ACHN (cell line): ENCODE measurements at regions not wholly inside any gene's neighbourhood (a gene's known extent, or its start where the extent isn't known, plus 50 kb on each side); places are given as distances from the start of the nearest gene placed in this dataset.

Experiments used
- DNase-seq: peaks from one replicate; pipeline ENCODE4 v3.0.0-alpha.2; 2015
- in situ Hi-C: cut with HindIII; loops from 2 replicates; pipeline ENCODE4 v1.10.0; 2017; ENCODE audit warnings: low sequenced_read_pairs, low pct_ligation_motif_present, low pct_unique_long_range_greater_than_20kb

DNA sequence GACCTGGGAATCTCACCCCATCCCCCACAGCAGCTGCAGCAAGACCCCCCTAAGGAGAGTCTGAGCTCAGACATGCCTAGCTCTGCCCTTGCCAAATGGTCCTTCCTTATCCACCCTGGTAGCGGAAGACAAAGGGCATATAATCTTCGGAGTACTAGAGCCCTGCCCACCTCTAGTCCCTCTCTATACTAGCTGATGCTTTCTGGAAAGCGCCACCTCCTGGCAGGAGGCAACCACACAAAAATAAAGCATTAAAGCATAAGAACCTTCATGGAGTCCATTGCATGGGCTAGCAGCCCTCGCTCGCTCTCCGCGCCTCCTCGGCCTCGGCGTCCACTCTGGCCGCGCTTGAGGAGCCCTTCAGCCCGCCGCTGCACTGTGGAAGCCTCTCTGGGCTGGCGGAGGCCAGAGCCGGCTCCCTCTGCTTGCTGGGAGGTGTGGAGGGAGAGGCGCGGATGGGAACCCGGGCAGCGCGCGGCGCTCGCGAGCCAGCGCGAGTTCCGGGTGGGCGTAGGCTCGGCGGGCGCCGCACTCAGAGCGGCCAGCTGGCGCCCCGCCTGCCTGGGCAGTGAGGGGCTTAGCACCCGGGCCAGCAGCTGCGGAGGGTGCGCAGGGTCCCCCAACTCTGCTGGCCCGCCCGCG, 941.2 kb downstream of the SUCLG1 start:
- in situ Hi-C loops = no loop called here
- DNase-seq = no peak

DNA sequence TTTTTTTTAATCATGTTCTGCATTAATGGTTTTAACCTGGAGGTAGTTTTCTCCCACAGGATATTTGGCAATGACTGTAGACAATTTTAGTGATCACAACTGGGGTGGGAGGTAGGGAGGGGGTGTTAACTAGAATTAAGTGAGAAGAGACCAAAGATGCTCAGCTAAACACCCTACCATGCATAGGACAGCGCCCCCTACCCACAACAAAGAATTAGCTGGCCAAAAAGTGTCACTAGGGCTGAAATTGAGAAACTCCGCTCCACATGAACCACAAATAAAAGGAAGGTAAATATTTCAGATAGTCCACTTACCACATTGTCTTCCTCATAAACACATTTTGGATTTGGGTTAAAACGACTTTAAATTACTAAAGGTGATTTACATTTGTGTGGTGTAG, 942.6 kb downstream of the SUCLG1 start:
- DNase-seq = no peak
- in situ Hi-C loops = no loop called here

DNA sequence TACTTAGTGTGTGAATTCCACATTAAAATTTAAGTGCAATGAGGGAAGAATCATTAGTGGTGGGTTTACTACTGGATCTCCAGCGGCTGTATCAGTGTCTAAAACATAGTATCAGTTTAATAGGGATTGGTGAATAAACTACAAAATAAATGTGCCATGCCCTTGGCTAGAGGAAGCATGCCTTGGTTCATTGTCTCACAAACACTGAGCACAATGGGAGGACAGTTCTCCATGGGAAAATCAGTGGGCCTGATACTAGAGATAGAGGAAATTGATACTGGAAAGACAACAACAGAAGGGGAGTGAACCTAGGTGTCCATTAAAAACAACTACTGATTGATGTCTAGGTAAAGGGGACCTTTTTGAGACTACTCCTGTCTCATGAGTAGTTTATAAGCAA, 971.6 kb downstream of the SUCLG1 start:
- in situ Hi-C loops = no loop called here
- no peak for DNase-seq

DNA sequence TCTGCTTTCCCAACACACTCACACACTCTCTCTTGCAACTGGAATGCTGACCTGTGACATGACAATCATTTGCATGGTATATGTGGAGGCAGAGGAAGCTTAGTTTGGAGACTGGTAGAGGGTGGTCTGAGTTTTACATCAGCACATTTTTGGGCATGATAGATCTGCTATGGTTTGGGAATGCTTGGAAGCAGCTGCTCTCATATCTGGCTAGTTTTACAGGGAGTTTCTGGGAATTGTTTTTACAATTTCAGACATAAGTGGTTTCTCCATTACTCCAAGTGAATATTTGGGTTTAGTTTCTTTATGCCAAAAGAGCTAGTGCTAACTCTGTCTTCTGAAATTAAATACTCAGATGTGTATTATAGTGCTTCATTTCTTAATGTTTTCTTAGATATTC, 977.6 kb downstream of the SUCLG1 start:
- in situ Hi-C loops = no loop called here
- no peak for DNase-seq

DNA sequence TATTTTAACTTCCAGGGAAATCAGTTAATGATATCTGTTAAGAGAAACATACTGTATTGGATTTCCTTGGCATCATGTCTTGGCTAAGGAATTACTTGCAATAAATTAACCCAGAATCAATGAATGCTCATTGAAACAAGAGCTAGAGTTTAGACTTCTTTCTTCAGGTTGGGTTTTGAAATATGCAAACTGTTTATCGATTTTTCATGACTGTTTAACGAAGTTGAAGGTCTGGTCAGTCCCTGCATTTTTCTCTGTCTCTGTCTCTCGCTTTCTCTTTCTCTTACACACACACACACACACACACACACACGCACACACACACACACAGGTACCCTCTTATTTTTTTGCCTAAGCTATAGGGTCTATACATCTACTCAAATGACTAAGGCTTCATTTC, 981.0 kb downstream of the SUCLG1 start:
- in situ Hi-C loops = no loop called here

DNA sequence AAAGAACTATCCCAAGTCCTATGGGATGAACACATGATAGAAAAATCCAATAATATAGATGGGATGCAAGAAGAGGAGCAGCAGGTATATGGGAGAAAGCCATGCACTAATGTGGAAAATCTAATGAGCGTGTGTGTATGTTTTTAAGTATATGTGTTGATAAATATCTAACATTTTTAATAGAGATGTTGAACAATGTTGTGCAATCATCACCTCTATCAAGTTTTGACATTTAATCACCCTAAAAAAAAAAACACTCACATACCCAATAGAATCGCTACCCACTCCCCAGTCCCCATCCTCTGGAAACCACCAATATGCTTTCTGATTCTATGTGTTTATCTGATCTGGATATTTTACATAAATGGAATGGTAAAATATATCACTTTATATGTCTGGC, 983.7 kb downstream of the SUCLG1 start:
- in situ Hi-C loops = no loop called here
- no peak for DNase-seq

More for the DNA sequence above, 981.0 kb downstream of the SUCLG1 start:
- DNase-seq = no peak

DNA sequence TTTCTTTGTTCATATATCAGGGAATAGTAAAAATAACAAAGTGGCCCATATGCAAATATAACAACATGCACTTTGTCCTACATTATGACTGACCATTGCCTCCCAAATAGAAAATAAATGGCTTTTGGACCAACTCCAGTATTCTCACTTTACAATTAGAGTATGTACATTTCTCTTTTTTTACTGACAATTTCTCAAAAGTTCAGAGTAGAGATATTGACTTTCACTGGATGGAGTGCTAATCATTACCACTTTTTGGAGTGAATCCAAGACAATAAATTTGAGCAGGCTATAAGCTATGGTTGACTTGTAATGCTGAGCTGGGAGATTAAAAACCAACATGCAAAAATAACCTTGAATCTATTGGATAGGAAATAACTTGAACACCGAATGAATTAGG, 987.4 kb downstream of the SUCLG1 start:
- in situ Hi-C loops = no loop called here
- DNase-seq = no peak

DNA sequence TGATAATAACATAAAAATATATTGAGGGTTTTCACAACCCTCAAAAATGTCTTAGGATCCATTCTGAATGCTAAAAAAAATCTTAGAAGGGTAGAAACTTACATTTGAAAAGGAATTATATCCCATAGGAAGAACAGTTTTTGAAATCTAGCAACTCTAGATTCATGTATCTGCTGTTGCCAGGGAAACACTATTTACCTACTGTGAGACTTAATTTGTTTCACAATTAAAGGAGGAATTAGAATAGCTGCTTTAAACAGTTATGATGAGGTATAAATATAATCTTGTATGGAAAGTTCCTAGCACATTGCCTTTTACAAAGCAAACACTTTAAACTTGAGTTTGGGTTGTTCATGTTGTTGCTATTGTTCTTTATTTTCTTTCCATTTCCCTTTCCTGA, 988.2 kb downstream of the SUCLG1 start:
- in situ Hi-C loops = no loop called here
- no peak for DNase-seq

DNA sequence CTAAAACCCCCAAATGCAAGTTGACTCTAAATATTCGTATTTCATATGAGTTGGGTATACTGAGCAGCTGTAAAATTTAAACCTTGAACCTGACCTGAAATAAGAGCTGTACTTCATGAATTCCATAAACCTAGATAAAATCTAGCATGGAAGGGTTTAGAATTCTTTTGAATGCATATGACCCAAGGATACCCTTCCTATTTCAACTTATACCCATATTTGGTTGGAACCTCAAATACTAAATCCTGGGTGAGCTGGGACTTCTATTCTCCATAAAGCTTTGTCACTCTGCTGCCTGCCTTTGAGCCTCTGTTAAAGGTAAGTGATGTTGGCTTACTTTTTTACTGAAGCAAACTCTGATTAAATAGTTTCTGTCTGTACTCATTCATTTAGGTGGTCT, 994.6 kb downstream of the SUCLG1 start:
- no peak for DNase-seq
- in situ Hi-C loops = no loop called here

DNA sequence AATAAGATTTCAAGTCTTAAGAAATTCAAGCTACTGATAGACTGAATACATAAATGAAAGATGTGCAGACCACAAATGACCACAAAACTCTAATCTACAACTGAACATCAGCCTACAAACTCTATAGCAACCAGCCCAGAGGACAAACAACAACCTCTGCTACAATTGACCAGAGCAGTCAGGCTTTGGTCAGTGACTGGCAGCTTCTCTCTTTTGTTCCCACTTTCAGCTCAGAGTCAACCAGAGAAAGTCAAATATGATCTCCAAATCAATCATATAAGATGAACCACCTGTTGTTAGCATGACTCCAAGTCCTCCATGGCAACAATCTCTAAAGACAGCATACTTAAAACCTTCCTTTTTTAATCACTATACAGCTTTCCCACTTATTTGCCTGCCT, 996.2 kb downstream of the SUCLG1 start:
- in situ Hi-C loops = no loop called here
- no peak for DNase-seq

DNA sequence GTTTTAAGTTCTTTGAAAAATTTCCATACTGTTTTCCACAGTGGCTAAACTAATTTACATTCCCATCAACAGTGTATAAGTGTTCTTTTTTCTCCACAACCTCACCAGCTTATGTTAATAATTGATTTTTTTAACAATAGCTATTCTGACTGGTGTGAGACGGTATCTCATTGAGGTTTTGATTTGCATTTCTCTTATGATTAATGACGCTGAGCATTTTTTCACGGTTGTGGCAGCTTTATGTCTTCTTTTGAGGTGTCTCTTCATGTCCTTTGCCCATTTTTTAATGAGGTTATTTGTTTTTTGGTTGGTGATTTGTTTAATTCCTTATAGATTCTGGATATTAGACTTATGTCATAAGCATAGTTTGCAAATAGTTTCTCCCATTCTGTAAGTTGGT, 997.9 kb downstream of the SUCLG1 start:
- no peak for DNase-seq
- in situ Hi-C loops = no loop called here

DNA sequence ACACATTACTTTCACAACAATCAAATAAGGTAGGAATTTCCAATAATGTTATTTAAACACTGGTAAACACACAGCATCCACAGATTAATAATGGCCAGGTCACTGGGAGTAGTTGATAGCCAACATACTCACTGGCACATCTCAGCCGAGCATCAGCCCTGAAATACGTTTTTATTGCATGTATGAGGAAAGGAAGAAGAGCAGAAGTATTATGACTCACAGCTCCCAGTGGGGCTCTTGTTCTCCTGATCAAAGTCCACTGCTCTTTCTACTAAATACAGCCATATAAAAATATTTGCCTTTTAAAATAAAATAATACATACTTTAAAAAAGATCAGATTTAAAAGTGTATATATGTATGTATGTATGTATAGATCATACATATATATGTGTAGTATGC, 999.6 kb downstream of the SUCLG1 start:
- in situ Hi-C loops = no loop called here
- no peak for DNase-seq

DNA sequence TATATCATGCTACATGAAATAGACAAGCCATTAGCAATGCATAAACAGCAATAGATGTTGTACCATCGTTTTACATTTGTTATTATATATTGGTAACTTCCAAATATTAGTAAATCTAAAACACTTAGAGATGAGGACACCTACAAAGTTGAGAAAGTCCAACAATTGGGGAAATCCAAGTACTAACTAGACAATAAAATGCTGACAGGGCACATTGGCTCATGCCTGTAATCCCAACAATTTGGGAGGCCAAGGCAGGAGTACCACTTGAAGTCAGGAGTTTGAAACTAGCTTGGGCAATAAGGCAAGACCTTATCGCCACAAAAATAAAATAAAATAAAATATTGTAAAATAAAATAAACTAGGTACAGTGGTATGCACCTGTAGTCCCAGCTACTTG, 1023.1 kb downstream of the SUCLG1 start:
- in situ Hi-C loops = no loop called here
- no peak for DNase-seq

DNA sequence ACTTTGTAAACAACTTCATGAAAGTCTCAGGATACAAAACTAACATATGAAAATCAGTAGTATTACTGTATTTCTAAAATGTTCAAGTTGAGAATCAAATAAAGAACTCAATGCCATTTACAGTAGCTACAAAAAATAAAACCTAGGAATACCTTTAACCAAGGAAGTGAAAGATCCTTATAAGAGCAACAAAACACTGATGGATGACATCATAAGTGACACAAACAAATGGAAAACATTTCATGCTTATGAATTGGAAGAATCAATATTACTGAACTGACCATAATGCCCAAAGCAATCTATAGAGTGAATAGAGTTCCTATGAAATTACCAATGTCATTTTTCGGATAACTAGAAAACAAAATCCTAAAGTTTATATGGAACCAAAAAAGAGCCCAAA, 1038.1 kb downstream of the SUCLG1 start:
- in situ Hi-C loops = no loop called here
- DNase-seq = no peak

DNA sequence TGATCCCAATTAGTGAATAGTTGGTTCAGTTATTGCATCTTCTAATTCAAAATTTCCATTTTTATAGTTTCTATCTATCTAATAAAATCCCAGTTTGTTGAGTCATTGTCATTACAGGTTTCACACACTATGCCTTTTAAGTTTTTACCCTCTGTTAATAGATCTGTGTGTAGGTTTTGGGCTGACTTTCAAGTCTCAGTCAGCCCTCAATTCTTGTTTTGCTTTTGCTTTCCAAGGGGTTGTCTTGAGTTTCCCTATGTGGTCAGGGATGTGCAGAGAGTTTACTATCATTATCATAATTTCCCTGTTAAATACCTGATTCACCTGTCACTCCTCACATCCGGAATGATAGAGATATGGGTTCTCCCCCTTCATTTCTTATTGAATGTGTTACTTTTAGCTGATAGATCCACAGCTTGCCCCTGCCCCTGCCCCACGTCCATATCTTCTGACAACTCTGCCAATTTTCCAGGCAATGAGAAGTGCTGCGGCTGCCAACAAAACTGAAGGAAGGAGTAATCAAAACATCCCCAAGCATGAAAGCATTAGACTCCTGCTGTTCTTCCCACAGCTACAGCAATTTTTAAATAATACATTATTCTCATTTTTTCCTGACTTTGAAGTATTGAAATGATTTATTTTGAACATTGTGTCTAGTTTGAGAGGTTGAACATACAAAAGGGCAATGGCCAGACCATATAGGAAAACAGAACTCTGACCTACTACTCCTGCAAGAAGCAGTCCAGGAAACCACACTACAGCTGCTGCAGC, 1064.8 kb downstream of the SUCLG1 start:
- DNase-seq = no peak
- in situ Hi-C loops = no loop called here

DNA sequence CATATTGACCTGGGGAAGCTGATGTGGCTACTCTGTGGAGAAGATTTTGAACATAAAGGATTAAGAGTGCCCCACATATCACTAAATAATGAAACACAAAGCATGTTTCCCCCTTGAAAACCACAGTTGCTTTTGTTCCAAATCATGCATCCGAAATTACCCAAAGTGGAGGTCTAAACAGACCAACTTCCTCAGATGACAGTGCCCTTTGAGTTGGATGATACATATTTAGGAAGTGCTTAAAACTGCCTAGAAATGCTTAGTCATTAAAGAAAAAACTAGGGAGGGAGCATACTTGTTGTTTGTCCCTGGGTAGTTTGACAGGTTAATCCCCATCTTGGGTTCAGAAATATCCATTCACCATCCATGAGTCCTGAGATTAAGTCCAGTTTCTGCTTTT, 1070.3 kb downstream of the SUCLG1 start:
- DNase-seq = no peak
- in situ Hi-C loops = no loop called here

DNA sequence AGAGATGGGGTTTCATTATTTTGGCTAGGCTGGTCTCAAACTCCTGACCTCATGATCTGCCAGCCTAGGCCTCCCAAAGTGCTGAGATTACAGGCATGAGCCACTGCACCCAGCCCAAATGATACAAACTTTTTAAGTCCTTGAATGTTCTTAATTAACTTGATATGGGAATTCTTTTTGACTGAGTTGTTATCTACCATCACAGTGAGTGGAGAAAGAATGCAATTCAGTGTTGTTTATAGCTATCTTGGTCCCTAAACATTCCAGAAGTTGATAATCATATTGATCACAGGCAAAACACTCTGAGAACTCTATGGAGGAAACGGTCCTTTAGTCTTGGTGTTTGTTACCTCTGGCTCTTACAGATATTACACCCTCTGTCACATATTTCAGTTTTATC, 1072.5 kb downstream of the SUCLG1 start:
- in situ Hi-C loops = no loop called here
- DNase-seq = no peak

DNA sequence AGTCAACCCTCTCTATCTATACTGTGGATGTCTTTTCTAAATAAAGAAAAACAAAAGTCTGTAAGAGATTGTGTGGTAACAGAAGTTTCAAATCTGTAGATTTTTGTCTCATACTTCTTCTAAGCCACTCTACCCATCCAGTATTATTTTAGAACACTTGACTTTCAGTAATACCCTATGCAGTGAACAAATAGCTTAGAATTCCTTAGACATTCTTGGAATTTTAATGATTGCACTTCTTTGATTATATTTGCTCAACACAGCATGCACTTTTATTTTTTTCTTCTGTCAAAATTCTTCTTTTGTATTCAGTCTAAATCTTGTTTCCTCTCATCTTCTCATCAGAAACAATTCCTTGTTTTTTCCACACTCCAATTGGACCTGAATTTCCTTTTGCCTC, 1080.2 kb downstream of the SUCLG1 start:
- in situ Hi-C loops = no loop called here
- DNase-seq = no peak

DNA sequence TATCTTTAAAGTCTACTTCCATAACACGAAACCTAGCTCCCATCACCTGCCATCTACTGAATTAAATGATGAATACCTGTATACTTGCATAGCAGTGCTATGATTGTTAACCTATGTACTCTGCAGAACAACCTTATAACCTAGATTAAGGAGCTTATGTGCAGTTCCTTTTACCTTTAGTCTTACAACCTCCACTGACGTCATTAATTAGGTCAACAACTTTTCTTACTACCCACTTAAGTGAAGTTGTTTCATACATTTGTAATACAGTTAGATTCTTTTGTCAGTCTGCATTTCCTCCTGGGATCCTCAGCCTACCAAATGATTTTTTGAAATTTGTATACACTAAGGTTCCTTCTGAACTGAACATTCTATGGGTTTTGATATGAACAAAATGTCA, 1082.3 kb downstream of the SUCLG1 start:
- no peak for DNase-seq
- in situ Hi-C loops = no loop called here

DNA sequence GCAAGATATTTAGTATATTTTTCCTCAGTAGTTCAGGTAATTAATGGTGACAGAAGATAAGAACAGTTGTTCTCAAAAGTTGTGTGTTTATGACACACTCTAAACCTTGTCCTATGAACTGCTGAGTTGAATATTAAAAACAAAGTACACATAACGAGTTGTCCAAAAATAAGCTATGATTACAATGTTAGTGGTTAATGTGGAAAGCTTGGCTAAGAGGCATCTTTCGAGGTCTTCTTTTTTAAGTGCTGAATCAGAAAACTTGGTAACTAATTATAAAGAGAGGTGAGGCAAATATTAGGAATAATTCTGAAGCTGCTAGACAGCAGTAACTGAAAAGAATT, 1088.7 kb downstream of the SUCLG1 start:
- no peak for DNase-seq
- in situ Hi-C loops = no loop called here
